NCI-H2196 treated with DMSO at 0.1 percent for 48 hours (cell line): ENCODE measurements at regions not wholly inside any gene's neighbourhood (a gene's known extent, or its start where the extent isn't known, plus 50 kb on each side); places are given as distances from the start of the nearest gene placed in this dataset.

Experiments
- DNase-seq: peaks from one replicate; lab custom pipeline; 2025; ENCODE audit not compliant: unreplicated experiment; lab: John Stamatoyannopoulos, UW

GRCh38 chr4:3364634-3365314, 72.0 kb downstream of the RGS12 start:
- no peak for DNase-seq

- no peak for DNase-seq
Observed at GRCh38 chr4:3365326-3365725, 72.5 kb downstream of the RGS12 start.

- DNase-seq, result no peak
Observed at GRCh38 chr4:3365871-3366842, 73.3 kb downstream of the RGS12 start.

- DNase-seq, result no peak
Observed at GRCh38 chr4:3366893-3367775, 74.3 kb downstream of the RGS12 start.

GRCh38 chr4:3367866-3368265, 73.9 kb upstream of the HGFAC start:
- DNase-seq, result no peak

- DNase-seq, result no peak
Observed at GRCh38 chr4:3368334-3368733, 73.4 kb upstream of the HGFAC start.

GRCh38 chr4:3368841-3369760, 72.7 kb upstream of the HGFAC start:
- DNase-seq, result no peak

GRCh38 chr4:3369781-3370674, 71.7 kb upstream of the HGFAC start:
- DNase-seq, result no peak

- no peak for DNase-seq
Observed at GRCh38 chr4:3371033-3372001, 70.5 kb upstream of the HGFAC start.

- DNase-seq, result no peak
Observed at GRCh38 chr4:3372264-3372932, 69.4 kb upstream of the HGFAC start.

GRCh38 chr4:3372933-3373465, 68.8 kb upstream of the HGFAC start:
- no peak for DNase-seq

GRCh38 chr4:3373468-3373867, 68.3 kb upstream of the HGFAC start:
- DNase-seq, result no peak

GRCh38 chr4:3374011-3374645, 67.6 kb upstream of the HGFAC start:
- DNase-seq, result no peak

- DNase-seq, result no peak
Observed at GRCh38 chr4:3374667-3375066, 67.1 kb upstream of the HGFAC start.

- DNase-seq, result peak; percentile 43
Observed at GRCh38 chr4:3375688-3376087, 66.1 kb upstream of the HGFAC start.

- no peak for DNase-seq
Observed at GRCh38 chr4:3376266-3376665, 65.5 kb upstream of the HGFAC start.

GRCh38 chr4:3377557-3377956, 64.2 kb upstream of the HGFAC start:
- no peak for DNase-seq
